GM21528 (cell line): ENCODE measurements at regions not wholly inside any gene's neighbourhood (a gene's known extent, or its start where the extent isn't known, plus 50 kb on each side); places are given as distances from the start of the nearest gene placed in this dataset.

ENCODE experiments used
- ATAC-seq: cut with Tn5 transposase; IDR thresholded peaks from one replicate; pipeline ENCODE4 v1.9.1; 2021; ENCODE audit warnings: mild to moderate bottlenecking, moderate library complexity; ENCODE audit not compliant: unreplicated experiment, low FRiP score

- no peak for ATAC-seq
Observed at GRCh38 chr1:232454227-232454886, 175.6 kb downstream of the SIPA1L2 start.

GRCh38 chr1:232452736-232453440 is 177.0 kb downstream of the SIPA1L2 start:
- ATAC-seq = no peak

GRCh38 chr1:232452117-232452516 is 177.8 kb downstream of the SIPA1L2 start:
- no peak for ATAC-seq

- ATAC-seq = no peak
Observed at GRCh38 chr1:232451506-232451905, 178.4 kb downstream of the SIPA1L2 start.

GRCh38 chr1:232450615-232451014 is 179.3 kb downstream of the SIPA1L2 start:
- ATAC-seq = no peak

- ATAC-seq = no peak
Observed at GRCh38 chr1:232447125-232447524, 182.8 kb downstream of the SIPA1L2 start.

GRCh38 chr1:232445361-232446106 is 184.4 kb downstream of the SIPA1L2 start:
- no peak for ATAC-seq

- ATAC-seq = no peak
Observed at GRCh38 chr1:232443372-232443771, 186.6 kb downstream of the SIPA1L2 start.

GRCh38 chr1:232441036-232441411 is 188.9 kb downstream of the SIPA1L2 start:
- ATAC-seq = no peak

GRCh38 chr1:232440325-232441035 is 189.5 kb downstream of the SIPA1L2 start:
- ATAC-seq = no peak

- ATAC-seq = no peak
Observed at GRCh38 chr1:232439011-232439410, 190.9 kb downstream of the SIPA1L2 start.

GRCh38 chr1:232438476-232438875 is 191.5 kb downstream of the SIPA1L2 start:
- ATAC-seq = no peak

- no peak for ATAC-seq
Observed at GRCh38 chr1:232437510-232437909, 192.4 kb downstream of the SIPA1L2 start.

GRCh38 chr1:232435729-232436128 is 194.2 kb downstream of the SIPA1L2 start:
- no peak for ATAC-seq

- no peak for ATAC-seq
Observed at GRCh38 chr1:232432313-232432712, 197.6 kb downstream of the SIPA1L2 start.

- ATAC-seq = no peak
Observed at GRCh38 chr1:232431748-232432147, 198.2 kb downstream of the SIPA1L2 start.

- ATAC-seq = no peak
Observed at GRCh38 chr1:232431326-232431725, 198.6 kb downstream of the SIPA1L2 start.

GRCh38 chr1:232430467-232430866 is 199.5 kb downstream of the SIPA1L2 start:
- ATAC-seq = no peak

- no peak for ATAC-seq
Observed at GRCh38 chr1:232428786-232429530, 201.0 kb downstream of the SIPA1L2 start.

- ATAC-seq = no peak
Observed at GRCh38 chr1:232428036-232428645, 201.8 kb downstream of the SIPA1L2 start.
